Muscle of arm (tissue), 1 donor: ENCODE measurements at regions not wholly inside any gene's neighbourhood (a gene's known extent, or its start where the extent isn't known, plus 50 kb on each side); places are given as distances from the start of the nearest gene placed in this dataset.

Source experiments
- DNase-seq: peaks from one replicate; pipeline ENCODE4 v3.0.0-alpha.2; 2013

- DNase-seq, result no peak
Measured at GRCh38 chr1:101706366-101706765, 290.4 kb downstream of the OLFM3 start.

GRCh38 chr1:101709721-101710120 lies 287.0 kb downstream of the OLFM3 start:
- DNase-seq, result no peak

- DNase-seq, result no peak
Measured at GRCh38 chr1:101713760-101714159, 283.0 kb downstream of the OLFM3 start.

GRCh38 chr1:101723415-101723814 lies 273.3 kb downstream of the OLFM3 start:
- DNase-seq, result no peak

GRCh38 chr1:101728029-101728428 lies 268.7 kb downstream of the OLFM3 start:
- no peak for DNase-seq

- DNase-seq, result no peak
Measured at GRCh38 chr1:101730559-101730958, 266.2 kb downstream of the OLFM3 start.

- DNase-seq, result no peak
Measured at GRCh38 chr1:101732261-101732660, 264.5 kb downstream of the OLFM3 start.

GRCh38 chr1:101733340-101733739 lies 263.4 kb downstream of the OLFM3 start:
- no peak for DNase-seq

- no peak for DNase-seq
Measured at GRCh38 chr1:101738475-101738874, 258.3 kb downstream of the OLFM3 start.

- DNase-seq, result no peak
Measured at GRCh38 chr1:101739146-101739545, 257.6 kb downstream of the OLFM3 start.

GRCh38 chr1:101739826-101740330 lies 256.8 kb downstream of the OLFM3 start:
- DNase-seq, result no peak

- DNase-seq, result no peak
Measured at GRCh38 chr1:101741910-101742309, 254.8 kb downstream of the OLFM3 start.

- DNase-seq, result no peak
Measured at GRCh38 chr1:101742509-101742908, 254.2 kb downstream of the OLFM3 start.

- DNase-seq, result no peak
Measured at GRCh38 chr1:101745551-101746270, 251.0 kb downstream of the OLFM3 start.

GRCh38 chr1:101748077-101748476 lies 248.6 kb downstream of the OLFM3 start:
- DNase-seq, result no peak
